NCI-H82 (cell line): ENCODE measurements at regions not wholly inside any gene's neighbourhood (a gene's known extent, or its start where the extent isn't known, plus 50 kb on each side); places are given as distances from the start of the nearest gene placed in this dataset.

Experiments used
- DNase-seq: peaks from one replicate; lab custom pipeline; 2025; lab: John Stamatoyannopoulos, UW

DNA sequence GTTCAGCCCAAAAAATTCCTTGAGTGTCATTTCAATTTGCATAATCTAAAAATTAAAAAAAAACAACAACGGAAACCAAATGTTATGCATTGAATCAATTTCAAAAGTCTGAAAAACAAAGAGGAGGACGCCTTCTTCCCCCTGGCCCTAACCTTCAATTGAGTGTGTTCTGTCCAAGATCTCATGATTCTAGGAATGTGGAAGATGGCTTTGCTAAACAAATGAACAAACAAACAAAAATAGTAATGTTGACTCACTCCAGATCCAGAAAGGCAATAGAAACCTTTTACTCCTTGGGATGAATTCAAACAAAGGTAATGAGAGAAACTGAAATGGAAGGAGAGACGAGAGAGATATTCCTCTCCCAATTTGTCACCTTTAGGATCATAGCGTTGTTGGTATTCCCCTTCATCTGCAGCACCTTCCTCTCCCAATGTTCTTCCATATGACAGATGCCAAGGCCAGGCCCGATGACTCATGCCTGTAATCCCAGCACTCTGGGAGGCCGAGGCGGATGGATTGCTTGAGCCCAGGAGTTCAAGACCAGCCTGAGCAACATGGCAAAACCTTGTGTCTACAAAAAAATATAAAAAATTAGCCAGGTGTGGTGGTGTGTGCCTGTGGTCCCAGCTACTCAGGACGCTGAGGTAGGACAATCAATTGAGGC is 109.2 kb upstream of the ADGRF1 start:
- DNase-seq, result no peak

DNA sequence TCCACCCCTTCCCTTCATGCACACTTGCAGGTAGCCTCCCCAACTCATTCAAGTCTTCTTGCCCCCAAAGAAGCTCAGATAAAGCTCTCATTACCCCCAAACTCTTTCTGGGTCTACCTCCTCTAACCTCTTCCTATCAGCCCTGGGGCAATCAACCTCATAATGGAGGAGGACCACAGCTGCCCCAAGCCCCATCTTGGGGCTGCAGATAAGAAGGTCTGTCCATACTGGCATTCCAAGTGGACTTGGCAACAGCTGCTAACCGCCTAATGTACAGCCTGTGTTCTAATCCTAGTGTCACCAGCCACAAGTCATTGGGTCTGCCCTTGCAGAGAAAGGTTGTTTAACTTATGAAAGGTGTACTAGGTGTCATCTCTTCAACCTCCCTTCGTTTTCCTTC is 107.4 kb upstream of the ADGRF1 start:
- DNase-seq, result no peak

DNA sequence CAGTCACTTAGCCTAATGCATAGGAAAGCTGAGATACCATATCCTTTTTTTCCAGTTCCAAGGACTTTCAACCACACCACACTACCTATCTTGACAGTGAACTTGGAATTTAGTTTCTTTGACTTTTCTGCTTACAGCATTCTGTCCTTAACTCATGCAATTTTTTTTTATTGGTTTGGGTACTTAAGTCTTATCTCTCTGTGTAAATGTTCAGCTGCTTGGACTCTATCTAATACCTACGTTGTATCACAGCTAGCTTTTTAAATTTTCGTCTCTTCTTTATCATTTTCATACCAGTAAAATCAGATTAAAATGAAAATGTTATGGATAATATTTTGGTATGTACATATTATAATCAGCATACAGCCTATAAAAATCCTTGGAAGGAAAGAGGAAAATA is 106.9 kb upstream of the ADGRF1 start:
- DNase-seq, result no peak

DNA sequence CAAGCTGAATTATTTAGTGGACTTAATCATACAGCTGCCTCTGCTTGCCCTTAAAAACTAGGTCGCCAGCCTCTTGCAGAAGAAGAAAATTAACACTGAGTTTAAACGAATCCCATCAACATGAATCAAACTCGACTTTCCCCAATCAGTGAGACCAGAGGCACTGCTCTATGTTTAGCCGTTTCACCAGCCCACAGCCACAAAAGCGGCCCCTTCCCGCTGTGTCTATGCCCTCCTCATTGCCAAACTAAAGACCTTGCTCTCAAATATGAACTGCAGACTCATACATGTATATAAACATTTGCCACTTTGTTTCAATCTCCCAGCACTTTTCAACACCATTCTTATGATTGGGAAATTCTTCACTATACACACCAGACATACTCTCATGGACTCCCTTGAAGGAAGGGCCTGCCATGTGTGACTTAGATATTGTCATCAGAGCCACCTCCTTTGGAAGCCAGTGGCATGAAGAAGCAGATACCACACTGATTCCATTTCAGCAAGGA is 105.8 kb upstream of the ADGRF1 start:
- no peak for DNase-seq

DNA sequence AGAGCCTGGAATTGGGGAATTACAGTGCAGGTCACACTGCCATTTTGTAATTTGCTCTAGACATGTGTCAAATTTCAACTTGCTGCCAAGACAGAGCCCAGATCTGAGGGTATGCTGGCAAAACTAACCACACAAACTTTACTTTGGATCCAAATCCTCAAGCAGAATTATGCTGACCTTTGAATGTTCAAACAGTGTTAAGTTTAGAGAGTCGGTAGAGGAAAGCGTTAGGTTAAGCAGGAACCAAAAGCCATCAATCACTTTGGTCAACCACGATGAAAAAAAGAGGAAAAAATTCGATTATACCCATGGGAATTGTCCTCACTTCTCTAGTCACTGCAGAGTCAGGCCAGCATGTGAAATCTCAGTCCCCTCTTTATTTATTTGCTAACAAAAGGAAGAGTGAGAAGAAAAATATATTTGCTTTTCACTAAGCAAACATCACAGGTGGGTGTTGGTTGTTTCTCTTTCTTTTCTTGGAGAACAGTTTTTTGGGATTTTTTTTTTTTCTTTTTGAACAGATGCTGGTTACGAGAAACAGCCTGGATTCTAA is 105.1 kb upstream of the ADGRF1 start:
- DNase-seq, result no peak

DNA sequence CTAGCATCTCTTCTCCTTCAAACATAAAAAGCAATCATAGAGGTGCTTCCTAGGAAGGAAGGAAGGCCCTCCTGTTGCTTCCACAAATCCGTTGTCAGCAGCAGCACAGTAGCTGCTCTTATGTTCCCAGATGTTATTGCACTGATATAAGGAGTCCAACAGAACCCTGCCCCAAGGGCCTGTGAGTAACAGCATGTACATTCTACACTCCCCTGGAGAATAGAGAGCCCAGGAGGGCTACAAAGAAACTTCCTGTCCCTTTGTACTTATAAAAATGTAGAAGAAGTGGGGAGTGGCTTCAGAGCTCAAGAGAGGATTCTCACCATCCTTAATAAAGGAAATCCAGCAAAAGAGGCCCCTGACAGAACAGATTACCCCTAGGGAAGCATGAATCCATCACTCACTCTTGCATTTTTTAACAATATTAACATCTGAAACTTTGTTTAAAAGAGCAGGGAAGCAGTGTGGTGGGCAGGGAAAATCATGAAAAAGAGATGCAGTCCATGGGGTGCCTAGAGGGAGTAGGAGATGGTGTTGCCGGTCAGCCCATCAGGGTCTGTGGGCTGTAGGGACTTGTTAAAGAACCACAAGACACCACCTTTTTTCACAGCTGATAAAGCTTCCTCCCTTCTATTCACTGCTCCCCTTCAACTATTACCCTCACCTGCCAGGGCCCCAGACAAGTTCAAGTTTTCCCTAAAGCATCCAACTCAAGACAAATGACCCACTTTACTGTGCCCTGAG is 104.5 kb upstream of the ADGRF1 start:
- DNase-seq, result no peak

DNA sequence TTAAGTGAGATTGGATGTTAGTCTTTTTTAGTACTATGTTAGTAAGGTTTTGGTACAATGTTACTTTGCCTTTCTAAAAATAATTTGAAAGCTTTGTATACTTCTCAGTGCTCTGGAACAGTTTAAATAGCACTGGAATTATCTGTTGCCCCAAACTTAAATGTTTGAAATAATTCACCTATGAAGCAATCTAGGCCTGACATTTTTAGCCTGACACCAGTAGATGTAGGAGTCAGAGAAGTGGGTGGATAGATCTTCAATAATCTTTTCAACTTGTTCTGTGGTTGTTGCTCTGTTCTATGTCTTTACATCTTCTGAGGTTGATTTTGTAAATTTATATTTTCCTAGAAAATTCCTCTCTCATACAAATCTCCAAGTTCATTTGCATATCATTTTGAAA is 103.1 kb upstream of the ADGRF1 start:
- DNase-seq, result no peak

DNA sequence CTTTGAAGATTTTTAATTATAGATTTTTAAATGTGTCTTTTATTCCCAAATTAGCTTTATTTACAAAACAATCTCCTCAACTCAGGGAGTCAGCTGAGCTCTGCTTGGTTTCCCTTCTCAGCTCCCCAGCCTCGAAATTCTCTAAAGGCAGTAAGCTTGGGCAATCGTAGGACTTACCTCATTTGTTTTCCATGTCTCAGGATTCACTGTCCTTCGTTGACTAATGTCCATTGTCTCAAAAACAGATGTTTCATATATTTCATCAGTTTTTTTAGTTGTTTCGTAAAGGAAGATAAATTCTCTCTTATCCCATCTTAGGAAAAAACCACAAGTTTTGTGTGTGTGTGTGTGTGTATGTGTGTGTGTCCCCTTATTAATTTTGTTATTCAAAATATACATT is 102.2 kb upstream of the ADGRF1 start:
- DNase-seq, result no peak

DNA sequence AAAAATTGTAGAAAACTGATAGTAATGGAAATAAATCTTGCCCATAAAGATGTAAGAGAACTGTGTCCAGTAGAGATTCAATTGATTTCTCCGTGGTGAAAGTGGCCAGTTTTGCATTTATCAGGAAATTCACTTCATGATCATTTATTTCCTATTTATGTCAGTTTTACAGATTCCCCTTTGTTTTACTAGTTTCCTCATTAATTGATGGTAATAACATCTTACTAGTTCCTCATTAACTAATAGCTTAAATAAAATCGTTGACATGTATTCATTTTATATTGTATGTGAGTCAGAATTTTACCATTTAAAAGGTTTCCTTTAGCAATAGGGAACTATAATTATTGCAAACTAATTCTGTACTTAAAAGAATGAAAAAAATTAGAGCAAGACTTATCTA is 99.8 kb upstream of the ADGRF1 start:
- no peak for DNase-seq

DNA sequence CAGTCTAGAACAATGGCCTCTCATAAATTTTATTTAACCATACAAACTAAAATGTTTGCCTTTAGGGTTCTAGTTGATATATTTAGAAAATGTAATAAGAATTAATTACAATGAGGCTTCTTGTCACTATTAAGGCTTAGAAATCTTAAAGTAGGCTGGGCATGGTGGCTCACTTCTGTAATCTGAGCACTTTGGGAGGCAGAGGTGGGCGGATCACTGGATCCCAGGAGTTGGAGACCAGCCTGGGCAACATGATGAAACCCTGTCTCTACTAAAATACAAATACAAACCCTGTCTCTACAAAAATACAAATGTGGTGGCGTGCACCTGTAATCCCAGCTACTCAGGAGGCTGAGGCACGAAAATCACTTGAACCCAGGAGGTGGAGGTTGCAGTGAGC is 99.0 kb upstream of the ADGRF1 start:
- no peak for DNase-seq

DNA sequence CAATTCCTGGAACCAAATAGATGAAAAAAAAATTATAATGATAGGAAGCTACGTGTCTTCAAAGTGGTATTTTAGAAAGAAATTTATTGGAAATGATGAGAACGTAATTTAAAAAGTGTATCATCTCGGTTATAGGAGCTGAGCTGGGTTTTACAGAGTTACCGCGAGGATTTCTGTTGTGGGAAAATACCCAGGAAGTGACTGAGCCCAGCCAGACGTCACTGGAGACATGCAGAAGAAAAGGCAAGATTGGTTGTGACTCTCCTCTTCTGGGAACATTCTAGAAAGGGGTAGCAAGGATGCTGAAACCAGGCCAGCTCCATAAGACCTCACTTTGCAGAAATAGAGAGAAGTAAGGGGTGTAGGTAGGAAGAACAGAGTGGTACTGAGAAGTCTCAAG is 95.9 kb upstream of the ADGRF1 start:
- no peak for DNase-seq

DNA sequence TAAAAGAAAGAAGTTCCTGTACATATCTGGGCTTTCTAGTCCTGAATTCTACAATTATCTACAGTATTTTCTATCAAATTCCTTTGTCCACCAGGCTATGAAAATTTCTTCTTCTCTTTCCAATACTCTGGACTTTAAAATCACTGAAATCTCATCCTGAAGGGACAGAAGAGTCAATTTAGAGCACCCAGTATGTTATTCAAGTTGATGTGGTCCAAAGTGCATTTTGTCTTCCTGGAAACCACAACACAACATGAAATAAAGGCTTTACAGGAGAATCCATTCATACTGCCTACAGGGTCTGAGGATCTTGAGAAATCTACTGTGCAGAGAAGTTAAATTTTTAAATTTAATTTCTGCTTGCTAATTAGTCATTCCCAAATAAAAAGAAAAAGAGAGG is 94.9 kb upstream of the ADGRF1 start:
- DNase-seq, result no peak

DNA sequence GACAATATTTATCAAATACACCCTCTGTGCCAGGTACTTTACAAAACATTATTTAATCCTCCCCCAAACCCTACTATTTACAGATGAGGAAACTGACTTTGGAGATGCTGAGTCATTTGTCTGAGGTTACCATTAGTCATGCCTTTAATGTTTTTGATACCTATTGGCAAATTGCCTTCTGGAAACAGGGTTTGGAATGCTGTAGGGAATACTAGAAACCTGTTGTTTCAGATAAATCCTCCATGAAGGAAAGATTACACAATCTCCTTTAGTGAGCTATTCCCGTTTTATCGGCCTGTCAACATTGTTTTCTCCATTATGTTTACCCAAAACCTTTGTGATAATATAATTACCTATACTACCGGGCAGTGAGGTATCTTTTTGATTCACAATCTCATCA is 93.6 kb upstream of the ADGRF1 start:
- DNase-seq, result no peak

DNA sequence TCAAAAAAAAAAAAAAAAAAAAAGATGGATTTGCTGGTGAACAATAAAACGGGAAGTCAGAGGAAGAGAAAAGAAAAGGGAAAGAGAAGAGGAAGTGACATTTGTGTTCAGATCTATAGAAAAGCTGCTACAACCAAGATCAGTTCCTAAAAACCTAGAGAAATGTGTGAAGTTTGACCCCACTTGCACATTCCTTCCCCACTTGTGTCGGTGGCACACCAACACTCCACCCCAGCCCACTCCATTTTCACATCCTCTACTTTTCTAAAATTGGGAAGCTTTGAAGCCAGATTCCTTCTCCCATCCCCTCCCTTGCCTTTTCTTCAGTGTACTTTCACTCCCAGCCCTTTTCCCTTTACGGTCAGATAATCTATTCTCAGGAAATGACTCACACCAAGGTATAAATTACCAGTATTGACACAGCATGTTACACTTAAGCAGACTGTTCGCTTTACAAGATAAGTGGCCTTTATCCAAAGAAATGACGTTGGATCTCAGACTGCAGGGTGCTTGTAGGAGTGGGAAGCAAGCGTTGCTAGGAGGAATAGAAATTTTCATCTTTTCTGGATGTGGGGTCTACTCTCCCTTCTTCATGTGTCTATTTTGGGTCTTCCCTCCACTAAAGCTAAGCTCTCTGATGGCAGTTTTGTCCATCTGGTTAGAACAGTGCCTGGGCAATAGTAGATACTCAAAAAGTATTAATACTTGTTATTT is 92.5 kb upstream of the ADGRF1 start:
- DNase-seq, result peak; percentile 35

DNA sequence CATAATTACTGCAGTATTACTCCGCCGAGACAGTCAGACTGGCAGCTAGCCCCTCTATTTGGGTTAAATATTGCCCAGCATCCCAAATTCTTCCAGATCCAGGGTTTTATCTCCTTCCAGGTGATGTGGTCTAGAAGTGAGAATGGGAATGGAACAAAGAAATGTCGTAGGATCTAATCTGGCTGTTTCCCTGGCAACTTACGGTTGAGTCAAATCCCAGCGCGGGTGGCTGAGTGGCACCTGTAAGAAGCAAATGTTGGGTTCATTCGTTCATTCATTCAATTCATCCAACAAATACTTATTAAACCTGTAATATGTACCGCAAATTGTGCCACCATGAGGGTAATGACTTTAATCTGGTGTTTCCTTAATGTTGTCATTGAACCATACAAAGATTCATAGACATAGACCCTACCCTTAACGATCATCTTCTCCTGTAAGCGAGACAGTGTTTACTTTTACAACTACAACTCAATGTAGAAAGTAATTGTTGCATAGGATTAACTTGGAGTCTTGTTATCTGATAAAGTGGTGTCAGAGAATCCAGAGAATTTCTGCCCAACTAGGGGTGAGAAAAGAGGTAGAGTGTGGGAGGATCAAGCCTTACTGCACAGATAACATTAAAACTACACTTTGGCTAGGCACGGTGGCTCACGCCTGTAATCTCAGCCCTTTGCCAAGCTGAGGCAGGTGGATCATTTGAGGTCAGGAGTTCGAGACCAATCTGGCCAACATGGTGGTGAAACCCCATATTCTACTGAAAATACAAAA is 91.3 kb upstream of the ADGRF1 start:
- no peak for DNase-seq

DNA sequence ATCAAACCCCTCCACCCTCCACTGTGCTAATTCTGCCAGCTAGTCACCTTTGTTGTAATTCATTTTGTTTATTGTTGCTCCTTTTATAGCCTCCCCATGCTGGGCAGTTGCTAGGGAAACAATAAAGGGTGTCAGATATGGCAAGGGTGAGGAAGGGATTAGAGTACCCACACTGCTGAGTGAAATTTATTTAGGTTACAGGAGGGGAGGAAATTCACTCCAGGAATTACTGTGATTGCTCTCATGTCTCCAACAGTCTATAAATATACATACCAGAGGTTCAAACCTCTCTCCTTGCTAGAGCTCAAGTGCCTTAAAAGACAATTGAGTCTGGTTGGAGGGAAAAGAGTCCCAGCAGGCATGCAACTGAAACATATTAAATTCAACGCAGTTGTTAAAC is 90.6 kb upstream of the ADGRF1 start:
- no peak for DNase-seq

DNA sequence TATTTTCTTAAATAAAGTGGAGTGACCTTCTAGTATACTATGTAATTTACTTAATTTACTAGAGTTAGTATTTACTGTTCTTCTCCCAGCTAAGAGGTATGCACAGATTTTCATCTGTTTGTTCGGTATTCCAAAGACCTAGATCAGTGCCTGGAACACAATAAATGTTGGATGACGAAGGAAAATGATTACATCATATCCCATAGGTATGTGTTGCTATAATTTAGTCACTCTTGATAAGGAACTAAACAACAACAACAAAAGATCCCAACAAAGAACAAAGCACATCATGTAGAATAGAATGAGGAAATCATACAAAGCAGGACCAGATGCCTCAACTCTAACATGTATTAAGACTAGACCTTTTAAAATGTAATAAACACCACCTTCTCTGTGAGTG is 89.6 kb upstream of the ADGRF1 start:
- DNase-seq, result no peak

DNA sequence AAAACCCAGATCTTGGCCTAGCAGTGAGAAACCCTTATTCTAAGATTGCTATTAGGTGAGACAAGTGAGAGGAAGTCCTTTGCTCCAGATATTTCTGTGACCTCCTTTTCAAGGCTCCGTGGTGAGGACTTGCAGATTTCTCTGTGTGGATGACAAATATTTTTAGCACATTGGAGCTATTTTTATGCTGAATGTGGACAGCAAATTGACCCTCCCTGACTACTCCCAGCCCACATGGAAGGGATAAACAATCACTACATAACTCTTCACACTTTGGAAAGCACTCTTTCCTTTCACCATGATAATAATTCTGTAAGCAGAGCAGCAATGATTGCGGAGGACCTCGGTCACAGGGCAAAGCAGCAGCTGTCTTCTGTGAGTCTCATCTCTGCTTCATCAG is 88.0 kb upstream of the ADGRF1 start:
- no peak for DNase-seq

DNA sequence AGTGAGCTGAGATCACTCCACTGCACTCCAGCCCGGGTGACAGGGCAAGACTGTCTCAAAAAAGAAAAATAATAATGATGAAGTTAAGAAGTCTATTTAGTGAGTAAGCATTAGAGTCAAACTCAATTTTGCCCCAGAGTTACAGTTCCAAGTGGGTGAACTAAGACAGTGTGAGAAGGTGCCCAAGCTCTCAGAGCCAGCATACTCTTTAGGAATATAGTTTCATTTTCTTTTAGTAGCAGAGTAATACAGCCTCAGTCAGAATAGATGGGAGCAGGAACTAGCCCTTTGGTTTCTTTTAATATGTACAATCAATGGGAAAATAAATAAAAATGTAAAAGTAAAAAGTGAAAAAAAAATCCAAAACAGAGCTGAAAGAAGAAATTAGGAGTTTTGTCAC is 87.0 kb upstream of the ADGRF1 start:
- DNase-seq, result no peak

DNA sequence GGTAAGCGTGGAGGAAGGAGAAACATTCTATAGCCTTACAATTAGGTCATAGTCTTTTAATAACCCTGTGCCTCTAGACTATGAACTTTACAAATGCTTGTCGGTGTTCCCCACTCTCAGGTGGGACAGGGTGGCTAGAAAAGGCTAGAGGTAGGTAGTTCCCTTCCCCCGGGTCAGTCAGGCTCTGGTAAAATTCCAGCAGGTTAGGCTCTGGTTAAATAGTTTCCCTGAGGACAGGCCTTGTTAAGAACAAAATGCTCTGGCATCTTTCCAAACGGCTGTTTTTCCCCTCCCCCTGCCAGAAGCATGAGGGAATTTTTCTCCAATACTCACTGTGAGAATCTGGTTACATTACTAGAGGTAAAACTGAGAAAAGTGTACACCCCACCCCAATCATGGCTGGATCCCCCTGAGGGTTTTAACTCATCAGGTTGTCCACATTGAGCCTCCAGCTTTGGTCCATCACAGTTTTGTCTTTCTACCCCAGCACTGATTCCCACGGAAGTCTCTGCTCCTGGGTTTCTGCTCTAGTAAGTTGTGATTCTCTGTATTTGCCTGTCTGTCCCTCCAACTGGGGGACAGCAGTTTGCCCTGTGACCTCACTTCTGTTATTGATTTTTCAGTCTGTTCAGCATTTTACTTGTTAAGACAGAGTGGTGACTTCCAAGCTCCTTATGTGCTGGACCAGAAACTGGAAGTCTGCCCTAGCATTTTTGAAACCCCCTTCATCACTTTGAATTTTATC is 84.7 kb upstream of the ADGRF1 start:
- peak; percentile 72 for DNase-seq

DNA sequence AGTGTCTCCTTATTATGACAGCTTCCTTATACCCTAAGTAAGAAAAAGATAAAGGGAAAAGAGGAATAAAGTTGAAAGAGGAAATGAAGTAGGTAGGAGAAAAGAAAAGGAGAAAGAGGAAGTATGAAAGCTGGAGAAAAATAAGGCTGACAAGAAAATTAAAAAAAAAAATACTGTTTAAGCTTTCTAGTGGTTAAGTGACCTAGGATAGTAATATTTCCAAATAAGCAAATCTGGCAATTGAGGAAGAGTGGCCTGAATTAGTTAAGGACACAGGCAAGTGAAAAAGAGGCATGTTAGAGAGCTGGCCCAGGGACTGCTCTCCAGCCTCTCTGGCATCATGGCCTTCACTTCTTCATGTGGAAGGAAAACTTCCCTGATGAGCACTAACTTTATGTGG is 76.5 kb upstream of the ADGRF1 start:
- DNase-seq, result no peak
